ENCODE measurements at regions not wholly inside any gene's neighbourhood (a gene's known extent, or its start where the extent isn't known, plus 50 kb on each side); places are given as distances from the start of the nearest gene placed in this dataset.

- FAIRE-seq, result no peak
- H3K9ac ChIP-seq (ENCODE audit: insufficient read depth, low read depth, low read length), result no peak overlapping the region
- intact Hi-C loops (cut with micrococcal nuclease; ENCODE audit: unreplicated experiment) (no loop called here), in situ Hi-C loops (cut with HindIII; ENCODE audit: extremely low pct_ligation_motif_present, low pct_unique_long_range_greater_than_20kb) (no loop called here)
- no peaks in the 10 kb centered on the region for H3K36me3 ChIP-seq (replicated peaks in 1 of 2; ENCODE audit: control insufficient read depth in 1 of 2, insufficient read depth in 2 of 2, low read length in 2 of 2)
- no peaks in the 10 kb centered on the region for H3K4me1 ChIP-seq (ENCODE audit: insufficient read depth, low read length)
- no peak for ATAC-seq
- no peak for TF ChIP-seq ESRRA (CRISPR knock-in tag; IDR thresholded peaks at IDR 0.05; ENCODE audit: low read depth)
- TF ChIP-seq UBTF (CRISPR knock-in tag; IDR thresholded peaks at IDR 0.05), result no peak
- TF ChIP-seq ZNF326 (CRISPR knock-in tag; IDR thresholded peaks at IDR 0.05; ENCODE audit: borderline replicate concordance), result no peak
- TF ChIP-seq ZFP62 (CRISPR knock-in tag; IDR thresholded peaks at IDR 0.05), result no peak
- no peak for TF ChIP-seq TP53 (CRISPR knock-in tag; conservative IDR thresholded peaks at IDR 0.05)
- H3K4me2 ChIP-seq (ENCODE audit: low read depth, low read length), result no peak overlapping the region
- peaks cover 6% of the 10 kb centered on the region; the same call in 1 of the 2 replicates for H3K9me3 ChIP-seq (ENCODE audit: low read length)
- ChIA-PET POLR2A (no interaction called here), CTCF (ENCODE audit: low intra/inter-chr PET ratio, low total read pairs) (no interaction called here)
- WGBS (ENCODE audit: low lambda C conversion rate), result 2% methylated on average over 3 of the region's 3 CpGs
- H3K79me2 ChIP-seq (ENCODE audit: insufficient read depth, low read length), result no peaks in the 10 kb centered on the region
- H4K20me1 ChIP-seq (ENCODE audit: insufficient read depth, low read length), result no peaks in the 10 kb centered on the region
- no peak overlapping the region for H2AFZ ChIP-seq (ENCODE audit: low read length)
- BruUV-seq (replicated peaks), result no TSS peak
- H3K4me3 ChIP-seq (replicated peaks in 1 of 3; ENCODE audit: insufficient read depth in 1 of 3, low read depth in 2 of 3, low read length in 3 of 3), result no peak overlapping the region
- no peaks in the 10 kb centered on the region for H3K27me3 ChIP-seq (ENCODE audit: control insufficient read depth in 1 of 2, insufficient read depth in 2 of 2, low read length in 2 of 2)
- H3K27ac ChIP-seq (ENCODE audit: extremely low read length, insufficient read depth, low read length), result no peak overlapping the region
- DNase-seq (ENCODE audit: low spot score), result no peak
Measured at GRCh38 chr2:193475038-193475437, 1280.3 kb upstream of the TMEFF2 start.

- WGBS (ENCODE audit: low lambda C conversion rate), result 32% methylated on average over 3 of the region's 3 CpGs
- no peaks in the 10 kb centered on the region for H3K27me3 ChIP-seq (ENCODE audit: control insufficient read depth in 1 of 2, insufficient read depth in 2 of 2, low read length in 2 of 2)
- POLR2A ChIA-PET, result no interaction called here
- ATAC-seq (no peak), DNase-seq (ENCODE audit: low spot score) (no peak), FAIRE-seq (no peak)
- H3K9ac ChIP-seq (ENCODE audit: insufficient read depth, low read depth, low read length), result no peak overlapping the region
- intact Hi-C loops (cut with micrococcal nuclease; ENCODE audit: unreplicated experiment), result no loop called here
- no TSS peak for BruUV-seq (replicated peaks)
- H3K27ac ChIP-seq (ENCODE audit: extremely low read length, insufficient read depth, low read length), result no peak overlapping the region
- no peak overlapping the region for H3K4me3 ChIP-seq (replicated peaks in 1 of 3; ENCODE audit: insufficient read depth in 1 of 3, low read depth in 2 of 3, low read length in 3 of 3)
- no peak overlapping the region for H3K4me2 ChIP-seq (ENCODE audit: low read depth, low read length)
- no peaks in the 10 kb centered on the region for H3K79me2 ChIP-seq (ENCODE audit: insufficient read depth, low read length)
- peaks cover 6% of the 10 kb centered on the region; the same call in 1 of the 2 replicates for H3K9me3 ChIP-seq (ENCODE audit: low read length)
- in situ Hi-C loops (cut with HindIII; ENCODE audit: extremely low pct_ligation_motif_present, low pct_unique_long_range_greater_than_20kb), result no loop called here
- no peak overlapping the region for H2AFZ ChIP-seq (ENCODE audit: low read length)
- 0 out of 2 replicates have a peak, but pooled peaks cover 4% of the 10 kb centered on the region for H3K4me1 ChIP-seq (ENCODE audit: insufficient read depth, low read length)
- no peaks in the 10 kb centered on the region for H4K20me1 ChIP-seq (ENCODE audit: insufficient read depth, low read length)
- CTCF ChIA-PET (ENCODE audit: low intra/inter-chr PET ratio, low total read pairs), result no interaction called here
- H3K36me3 ChIP-seq (replicated peaks in 1 of 2; ENCODE audit: control insufficient read depth in 1 of 2, insufficient read depth in 2 of 2, low read length in 2 of 2), result no peaks in the 10 kb centered on the region
- TF ChIP-seq ZNF704 (CRISPR knock-in tag; IDR thresholded peaks at IDR 0.05; ENCODE audit: borderline replicate concordance), result no peak
- no peak for TF ChIP-seq MED13 (CRISPR knock-in tag; IDR thresholded peaks at IDR 0.05)
- no peak for TF ChIP-seq ZNF776 (CRISPR knock-in tag; IDR thresholded peaks at IDR 0.05)
- no peak for TF ChIP-seq ESRRA (CRISPR knock-in tag; IDR thresholded peaks at IDR 0.05; ENCODE audit: low read depth)
- no peak for TF ChIP-seq ZNF17 (CRISPR knock-in tag; IDR thresholded peaks at IDR 0.05)
- TF ChIP-seq IRF1 (CRISPR knock-in tag; IDR thresholded peaks at IDR 0.05; ENCODE audit: low read depth), result no peak
- TF ChIP-seq MLLT10 (CRISPR knock-in tag; IDR thresholded peaks at IDR 0.05), result no peak
- TF ChIP-seq USF2 (IDR thresholded peaks at IDR 0.05; ENCODE audit: low read depth, low read length), result no peak
- TF ChIP-seq USF2 (CRISPR knock-in tag; IDR thresholded peaks at IDR 0.05; ENCODE audit: borderline replicate concordance), result no peak
Measured at GRCh38 chr2:193469251-193469650, 1274.5 kb upstream of the TMEFF2 start.
